ENCODE measurements at regions not wholly inside any gene's neighbourhood (a gene's known extent, or its start where the extent isn't known, plus 50 kb on each side); places are given as distances from the start of the nearest gene placed in this dataset.

- TF ChIP-seq CTCF (conservative IDR thresholded peaks at IDR 0.05): no peak
- TF ChIP-seq EZH2 (IDR thresholded peaks at IDR 0.05; ENCODE audit: low read depth): no peak
These were observed 703.7 kb upstream of the PCDH10 start for GRCh38 chr4:132445386-132445785.

All from PC-9 (cell line).